ENCODE measurements at regions not wholly inside any gene's neighbourhood (a gene's known extent, or its start where the extent isn't known, plus 50 kb on each side); places are given as distances from the start of the nearest gene placed in this dataset.

- no peak for TF ChIP-seq GATA3 (IDR thresholded peaks at IDR 0.05; ENCODE audit: low read depth, low read length)
These were observed 210.5 kb downstream of the GADD45G start for GRCh38 chr9:89815061-89815902.

- TF ChIP-seq GATA2 (IDR thresholded peaks at IDR 0.05; ENCODE audit: low read depth, low read length) (no peak), GATA3 (IDR thresholded peaks at IDR 0.05; ENCODE audit: low read depth, low read length) (no peak)
These were observed 211.2 kb downstream of the GADD45G start for GRCh38 chr9:89815903-89816573.

- TF ChIP-seq GATA2 (IDR thresholded peaks at IDR 0.05; ENCODE audit: low read depth, low read length) (no peak), GATA3 (IDR thresholded peaks at IDR 0.05; ENCODE audit: low read depth, low read length) (no peak)
These were observed 212.5 kb downstream of the GADD45G start for GRCh38 chr9:89817151-89817950.

- TF ChIP-seq GATA2 (IDR thresholded peaks at IDR 0.05; ENCODE audit: low read depth, low read length) (no peak), GATA3 (IDR thresholded peaks at IDR 0.05; ENCODE audit: low read depth, low read length) (no peak)
These were observed 215.5 kb downstream of the GADD45G start for GRCh38 chr9:89820337-89820736.

GRCh38 chr9:89821081-89821480, 216.3 kb downstream of the GADD45G start:
- TF ChIP-seq GATA3 (IDR thresholded peaks at IDR 0.05; ENCODE audit: low read depth, low read length): no peak
- TF ChIP-seq GATA2 (IDR thresholded peaks at IDR 0.05; ENCODE audit: low read depth, low read length): no peak

- no peak for TF ChIP-seq GATA2 (IDR thresholded peaks at IDR 0.05; ENCODE audit: low read depth, low read length)
- no peak for TF ChIP-seq GATA3 (IDR thresholded peaks at IDR 0.05; ENCODE audit: low read depth, low read length)
These were observed 218.2 kb downstream of the GADD45G start for GRCh38 chr9:89822996-89823395.

- TF ChIP-seq GATA3 (IDR thresholded peaks at IDR 0.05; ENCODE audit: low read depth, low read length) (no peak), GATA2 (IDR thresholded peaks at IDR 0.05; ENCODE audit: low read depth, low read length) (no peak)
These were observed 220.9 kb downstream of the GADD45G start for GRCh38 chr9:89825669-89826068.

GRCh38 chr9:89826186-89826585, 221.4 kb downstream of the GADD45G start:
- TF ChIP-seq GATA2 (IDR thresholded peaks at IDR 0.05; ENCODE audit: low read depth, low read length): no peak
- TF ChIP-seq GATA3 (IDR thresholded peaks at IDR 0.05; ENCODE audit: low read depth, low read length): no peak

GRCh38 chr9:89829346-89829745, 224.5 kb downstream of the GADD45G start:
- TF ChIP-seq GATA3 (IDR thresholded peaks at IDR 0.05; ENCODE audit: low read depth, low read length) (no peak), GATA2 (IDR thresholded peaks at IDR 0.05; ENCODE audit: low read depth, low read length) (no peak)

GRCh38 chr9:89835666-89836065, 230.9 kb downstream of the GADD45G start:
- TF ChIP-seq GATA3 (IDR thresholded peaks at IDR 0.05; ENCODE audit: low read depth, low read length) (no peak), GATA2 (IDR thresholded peaks at IDR 0.05; ENCODE audit: low read depth, low read length) (no peak)

- TF ChIP-seq GATA3 (IDR thresholded peaks at IDR 0.05; ENCODE audit: low read depth, low read length) (no peak), GATA2 (IDR thresholded peaks at IDR 0.05; ENCODE audit: low read depth, low read length) (no peak)
These were observed 232.5 kb downstream of the GADD45G start for GRCh38 chr9:89837162-89837933.

GRCh38 chr9:89837934-89838310, 233.1 kb downstream of the GADD45G start:
- TF ChIP-seq GATA3 (IDR thresholded peaks at IDR 0.05; ENCODE audit: low read depth, low read length): no peak
- no peak for TF ChIP-seq GATA2 (IDR thresholded peaks at IDR 0.05; ENCODE audit: low read depth, low read length)

- TF ChIP-seq GATA3 (IDR thresholded peaks at IDR 0.05; ENCODE audit: low read depth, low read length) (no peak), GATA2 (IDR thresholded peaks at IDR 0.05; ENCODE audit: low read depth, low read length) (no peak)
These were observed 233.8 kb downstream of the GADD45G start for GRCh38 chr9:89838621-89839020.

- TF ChIP-seq GATA2 (IDR thresholded peaks at IDR 0.05; ENCODE audit: low read depth, low read length): no peak
- TF ChIP-seq GATA3 (IDR thresholded peaks at IDR 0.05; ENCODE audit: low read depth, low read length): no peak
These were observed 234.6 kb downstream of the GADD45G start for GRCh38 chr9:89839449-89839848.

Data from SH-SY5Y (cell line).